DND-41 (cell line): ENCODE measurements at regions not wholly inside any gene's neighbourhood (a gene's known extent, or its start where the extent isn't known, plus 50 kb on each side); places are given as distances from the start of the nearest gene placed in this dataset.

Experiments
- ATAC-seq: fragments of 200-7000 bp; cut with Tn5 transposase; 3 replicates; pipeline ENCODE4 v1.9.1; 2021; ENCODE audit warnings: low read depth; ENCODE audit not compliant: insufficient read depth
- DNase-seq: peaks from one replicate; pipeline ENCODE4 v3.0.0-alpha.2; 2020
- H2AFZ ChIP-seq: 2 replicates; pipeline ENCODE4 v1.6.0; 2012; ENCODE audit warnings: low read depth, low read length
- H3K27ac ChIP-seq: 2 replicates; pipeline ENCODE4 v1.5.1; 2012; ENCODE audit warnings: low read length, inconsistent platforms
- H3K27me3 ChIP-seq: fragments of 200-600 bp; sonication (generic); 2 replicates; pipeline ENCODE4 v1.6.0; 2012; ENCODE audit warnings: low read length, mild to moderate bottlenecking, inconsistent platforms; ENCODE audit not compliant: insufficient read depth, poor library complexity
- H3K36me3 ChIP-seq: 2 replicates; pipeline ENCODE4 v1.5.1; 2012; ENCODE audit warnings: low read length, inconsistent platforms; ENCODE audit not compliant: insufficient read depth
- H3K4me1 ChIP-seq: 2 replicates; pipeline ENCODE4 v1.5.1; 2012; ENCODE audit warnings: mild to moderate bottlenecking, low read length; ENCODE audit not compliant: insufficient read depth
- H3K4me2 ChIP-seq: 2 replicates; pipeline ENCODE4 v1.6.0; 2012; ENCODE audit warnings: mild to moderate bottlenecking, moderate library complexity, low read length, inconsistent platforms; ENCODE audit not compliant: insufficient read depth
- H3K4me3 ChIP-seq, 2 experiments: fragments of 200-600 bp in 1 of 2; shearing (Covaris generic) in 1 of 2; 2 replicates each; pipeline ENCODE4 v1.5.1; 2012 to 2016; ENCODE audit warnings: inconsistent platforms in 2 of 2, low read length in 2 of 2, mild to moderate bottlenecking in 2 of 2, low read depth in 1 of 2, moderate library complexity in 1 of 2
- H3K79me2 ChIP-seq: 2 replicates; pipeline ENCODE4 v1.6.0; 2012; ENCODE audit warnings: low read length, inconsistent platforms; ENCODE audit not compliant: insufficient read depth
- H3K9ac ChIP-seq: 2 replicates; pipeline ENCODE4 v1.6.0; 2012; ENCODE audit warnings: low read depth, mild to moderate bottlenecking, inconsistent platforms, low read length, moderate library complexity
- H3K9me3 ChIP-seq: 2 replicates; pipeline ENCODE4 v1.5.1; 2012; ENCODE audit warnings: low read length, moderate library complexity, mild to moderate bottlenecking, inconsistent platforms; ENCODE audit not compliant: insufficient read depth, severe bottlenecking
- H4K20me1 ChIP-seq: 2 replicates; pipeline ENCODE4 v1.6.0; 2012; ENCODE audit warnings: low read length; ENCODE audit not compliant: insufficient read depth
- CTCF ChIP-seq: IDR thresholded peaks from 2 replicates; pipeline ENCODE4 v1.5.1; 2012; ENCODE audit warnings: borderline replicate concordance, low read length, moderate library complexity, mild to moderate bottlenecking; ENCODE audit not compliant: poor library complexity, severe bottlenecking; ENCODE audit errors: extremely low read depth
- EZH2 ChIP-seq: IDR thresholded peaks from 3 replicates; pipeline ENCODE4 v1.6.1; 2012; ENCODE audit warnings: borderline replicate concordance, low read depth, mild to moderate bottlenecking, moderate library complexity, low read length, inconsistent platforms; ENCODE audit not compliant: severe bottlenecking

GRCh38 chr3:36149447-36149865 is 230.8 kb upstream of the STAC start:
- ATAC-seq (no peak), DNase-seq (no peak)
- Histone ChIP-seq H3K36me3 (no peaks in the 10 kb centered on the region), H3K9me3 (no peaks in the 10 kb centered on the region), H3K79me2 (no peaks in the 10 kb centered on the region), H3K4me1 (no peaks in the 10 kb centered on the region), H3K4me3 (no peak overlapping the region), H3K27me3 (no peaks in the 10 kb centered on the region), H3K9ac (no peak overlapping the region), H3K4me2 (no peak overlapping the region), H2AFZ (no peak overlapping the region), H4K20me1 (no peaks in the 10 kb centered on the region), H3K27ac (no peak overlapping the region)
- TF ChIP-seq CTCF (no peak), EZH2 (no peak)

- Histone ChIP-seq H3K9me3 (no peaks in the 10 kb centered on the region), H4K20me1 (no peaks in the 10 kb centered on the region), H3K4me1 (no peaks in the 10 kb centered on the region), H3K36me3 (no peaks in the 10 kb centered on the region), H3K4me2 (no peak overlapping the region), H3K27me3 (no peaks in the 10 kb centered on the region), H3K79me2 (no peaks in the 10 kb centered on the region), H3K27ac (no peak overlapping the region), H2AFZ (no peak overlapping the region), H3K4me3 (no peak overlapping the region), H3K9ac (no peak overlapping the region)
- TF ChIP-seq CTCF (no peak), EZH2 (no peak)
- DNase-seq (no peak), ATAC-seq (no peak)
Measured at GRCh38 chr3:36155515-36155914, 224.8 kb upstream of the STAC start.

GRCh38 chr3:36164400-36164799 is 215.9 kb upstream of the STAC start:
- no peaks in the 10 kb centered on the region for H3K79me2 ChIP-seq
- TF ChIP-seq CTCF: no peak
- no peak for TF ChIP-seq EZH2
- H3K4me2 ChIP-seq: no peak overlapping the region
- no peaks in the 10 kb centered on the region for H3K36me3 ChIP-seq
- H3K4me3 ChIP-seq: no peak overlapping the region
- no peaks in the 10 kb centered on the region for H4K20me1 ChIP-seq
- ATAC-seq (no peak), DNase-seq (no peak)
- H3K4me1 ChIP-seq: no peaks in the 10 kb centered on the region
- H3K27ac ChIP-seq: no peak overlapping the region
- H2AFZ ChIP-seq: no peak overlapping the region
- H3K9ac ChIP-seq: no peak overlapping the region
- no peaks in the 10 kb centered on the region for H3K9me3 ChIP-seq
- H3K27me3 ChIP-seq: peaks cover 3% of the 10 kb centered on the region
